ENCODE measurements at regions not wholly inside any gene's neighbourhood (a gene's known extent, or its start where the extent isn't known, plus 50 kb on each side); places are given as distances from the start of the nearest gene placed in this dataset.

DNA sequence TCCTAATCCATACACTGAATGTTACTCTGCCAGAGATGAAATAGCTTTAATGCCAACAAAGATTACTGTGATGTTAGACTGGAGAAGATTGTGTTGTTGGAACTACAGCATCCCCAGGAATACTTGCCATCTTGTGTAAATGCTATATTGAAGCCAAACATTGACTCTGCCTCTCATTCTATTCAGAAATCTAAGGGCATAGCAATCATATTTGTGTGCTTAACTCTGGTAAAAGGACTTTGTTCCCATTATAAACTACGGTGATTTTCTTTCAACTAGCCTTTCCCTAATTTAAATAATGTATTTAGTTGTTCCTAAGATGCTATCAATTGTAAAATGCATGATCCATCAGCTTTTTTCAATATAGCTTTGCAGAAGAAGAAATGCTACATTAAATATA lies 498.4 kb upstream of the LRRN3 start:
- TF ChIP-seq, protein P1, sequence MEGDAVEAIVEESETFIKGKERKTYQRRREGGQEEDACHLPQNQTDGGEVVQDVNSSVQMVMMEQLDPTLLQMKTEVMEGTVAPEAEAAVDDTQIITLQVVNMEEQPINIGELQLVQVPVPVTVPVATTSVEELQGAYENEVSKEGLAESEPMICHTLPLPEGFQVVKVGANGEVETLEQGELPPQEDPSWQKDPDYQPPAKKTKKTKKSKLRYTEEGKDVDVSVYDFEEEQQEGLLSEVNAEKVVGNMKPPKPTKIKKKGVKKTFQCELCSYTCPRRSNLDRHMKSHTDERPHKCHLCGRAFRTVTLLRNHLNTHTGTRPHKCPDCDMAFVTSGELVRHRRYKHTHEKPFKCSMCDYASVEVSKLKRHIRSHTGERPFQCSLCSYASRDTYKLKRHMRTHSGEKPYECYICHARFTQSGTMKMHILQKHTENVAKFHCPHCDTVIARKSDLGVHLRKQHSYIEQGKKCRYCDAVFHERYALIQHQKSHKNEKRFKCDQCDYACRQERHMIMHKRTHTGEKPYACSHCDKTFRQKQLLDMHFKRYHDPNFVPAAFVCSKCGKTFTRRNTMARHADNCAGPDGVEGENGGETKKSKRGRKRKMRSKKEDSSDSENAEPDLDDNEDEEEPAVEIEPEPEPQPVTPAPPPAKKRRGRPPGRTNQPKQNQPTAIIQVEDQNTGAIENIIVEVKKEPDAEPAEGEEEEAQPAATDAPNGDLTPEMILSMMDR (conservative IDR thresholded peaks at IDR 0.05; ENCODE audit: low read depth, low read length) = no peak
- TF ChIP-seq EZH2 (IDR thresholded peaks at IDR 0.05; ENCODE audit: low read length, unreplicated experiment) = no peak

All from PC-3 (cell line).